Neuronal stem cell (in vitro differentiated cells): ENCODE measurements at regions not wholly inside any gene's neighbourhood (a gene's known extent, or its start where the extent isn't known, plus 50 kb on each side); places are given as distances from the start of the nearest gene placed in this dataset.

Source experiments
- DNase-seq: peaks from one replicate; pipeline ENCODE4 v3.0.0-alpha.2; 2013; ENCODE audit warnings: low spot score
- H2AFZ ChIP-seq: one replicate; pipeline ENCODE4 v1.6.1; 2013; ENCODE audit warnings: mild to moderate bottlenecking, low read length, inconsistent platforms
- H2AK5ac ChIP-seq: 2 replicates; pipeline ENCODE4 v1.6.1; 2013; ENCODE audit warnings: low read depth, mild to moderate bottlenecking, inconsistent platforms, low read length, moderate library complexity, mixed read lengths
- H2BK120ac ChIP-seq: 2 replicates; pipeline ENCODE4 v1.6.1; 2013; ENCODE audit warnings: low read depth, mild to moderate bottlenecking, inconsistent platforms, low read length, moderate library complexity, mixed read lengths
- H2BK12ac ChIP-seq: one replicate; pipeline ENCODE4 v1.6.1; 2013; ENCODE audit warnings: low read length, inconsistent platforms
- H2BK15ac ChIP-seq: 2 replicates; pipeline ENCODE4 v1.6.1; 2013; ENCODE audit warnings: mild to moderate bottlenecking, low read length, inconsistent platforms, mixed read lengths
- H2BK5ac ChIP-seq: one replicate; pipeline ENCODE4 v1.6.1; 2013; ENCODE audit warnings: inconsistent platforms, mild to moderate bottlenecking, low read length, moderate library complexity
- H3K14ac ChIP-seq: one replicate; pipeline ENCODE4 v1.6.1; 2013; ENCODE audit warnings: low read length, inconsistent platforms
- H3K18ac ChIP-seq: 2 replicates; pipeline ENCODE4 v1.6.1; 2013; ENCODE audit warnings: low read length, inconsistent platforms
- H3K23ac ChIP-seq: 2 replicates; pipeline ENCODE4 v1.6.1; 2013; ENCODE audit warnings: low read depth, mild to moderate bottlenecking, mixed read lengths, low read length, inconsistent platforms; ENCODE audit not compliant: poor library complexity
- H3K27ac ChIP-seq: replicated peaks from 3 replicates; pipeline ENCODE4 v1.5.1; 2013; ENCODE audit warnings: low read length, inconsistent platforms
- H3K27me3 ChIP-seq, 3 experiments: 2 replicates each; pipeline ENCODE4 v1.6.1; 2013; ENCODE audit warnings: low read length in 3 of 3, mild to moderate bottlenecking in 2 of 3, inconsistent platforms in 1 of 3, low read depth in 1 of 3, mixed read lengths in 1 of 3, moderate library complexity in 1 of 3; ENCODE audit not compliant: control insufficient read depth in 3 of 3, insufficient read depth in 3 of 3
- H3K36me3 ChIP-seq, 2 donors: replicated peaks in 1 of 2; 2 replicates each; pipeline ENCODE4 v1.6.1; 2013; ENCODE audit warnings: low read length in 2 of 2; ENCODE audit not compliant: control insufficient read depth in 2 of 2, insufficient read depth in 2 of 2
- H3K4ac ChIP-seq: 2 replicates; pipeline ENCODE4 v1.6.1; 2013; ENCODE audit warnings: inconsistent platforms, mild to moderate bottlenecking, low read length, moderate library complexity
- H3K4me1 ChIP-seq, 2 donors: 1 replicate in 1 of 2; 2 replicates in 1 of 2; pipeline ENCODE4 v1.6.1; 2013; ENCODE audit warnings: low read length in 2 of 2, low read depth in 1 of 2; ENCODE audit not compliant: control insufficient read depth in 2 of 2, insufficient read depth in 1 of 2
- H3K4me2 ChIP-seq: one replicate; pipeline ENCODE4 v1.6.1; 2013; ENCODE audit warnings: mild to moderate bottlenecking, low read length, inconsistent platforms; ENCODE audit not compliant: insufficient read depth, poor library complexity, severe bottlenecking
- H3K4me3 ChIP-seq, 2 donors: 2 replicates each; pipeline ENCODE4 v1.5.1; 2013; ENCODE audit warnings: low read length in 2 of 2, mild to moderate bottlenecking in 2 of 2, inconsistent platforms in 1 of 2, moderate library complexity in 1 of 2
- H3K79me1 ChIP-seq: one replicate; pipeline ENCODE4 v1.6.1; 2013; ENCODE audit warnings: low read depth, mild to moderate bottlenecking, inconsistent platforms, low read length, moderate library complexity
- H3K9ac ChIP-seq: one replicate; pipeline ENCODE4 v1.6.1; 2013; ENCODE audit warnings: mild to moderate bottlenecking, low read depth, low read length, inconsistent platforms; ENCODE audit not compliant: poor library complexity
- H3K9me3 ChIP-seq, 2 donors: replicated peaks in 1 of 2; 2 replicates each; pipeline versions ENCODE3 to v1.6.1; 2013; ENCODE audit warnings: low read length in 2 of 2, mild to moderate bottlenecking in 2 of 2, inconsistent platforms in 1 of 2, low read depth in 1 of 2, mixed read lengths in 1 of 2, moderate library complexity in 1 of 2; ENCODE audit not compliant: control insufficient read depth in 2 of 2, insufficient read depth in 1 of 2
- H4K8ac ChIP-seq: one replicate; pipeline ENCODE4 v1.6.1; 2013; ENCODE audit warnings: low read depth, mild to moderate bottlenecking, inconsistent platforms, low read length, moderate library complexity
- H4K91ac ChIP-seq: one replicate; pipeline ENCODE4 v1.6.1; 2013; ENCODE audit warnings: low read length, low read depth, mild to moderate bottlenecking, inconsistent platforms; ENCODE audit not compliant: poor library complexity
- WGBS, 2 donors: extraction: QIAGEN DNeasy Blood & Tissue Kit; methylation state at CpG; one replicate each; pipeline ENCODE4 v1.1.7; 2013; ENCODE audit warnings: missing lambda C conversion rate in 2 of 2, mixed read lengths in 1 of 2; ENCODE audit not compliant: insufficient read length in 2 of 2, insufficient replicate concordance in 1 of 2; ENCODE audit errors: extremely low coverage in 2 of 2; 5-methylcytosine and 5-hydroxymethylcytosine counted together

- Histone ChIP-seq H3K79me1 (no peaks in the 10 kb centered on the region), H3K4me3 (no peak overlapping the region), H3K14ac (no peak overlapping the region), H2AK5ac (no peak overlapping the region), H3K4me2 (no peak overlapping the region), H3K27ac (no peak overlapping the region), H3K23ac (no peak overlapping the region), H3K9ac (no peak overlapping the region), H2BK5ac (no peak overlapping the region), H2BK120ac (no peak overlapping the region), H3K4me1 (no peaks in the 10 kb centered on the region), H3K27me3 (no peaks in the 10 kb centered on the region), H4K91ac (no peak overlapping the region), H2AFZ (no peak overlapping the region), H4K8ac (no peak overlapping the region), H3K4ac (no peak overlapping the region), H3K18ac (no peak overlapping the region), H3K36me3 (no peaks in the 10 kb centered on the region), H2BK15ac (no peak overlapping the region), H2BK12ac (no peak overlapping the region), H3K9me3 (no peaks in the 10 kb centered on the region)
- no peak for DNase-seq
- no CpG with 5 or more reads among the region's 2 CpGs for WGBS, 2 donors
Measured at GRCh38 chr6:119510246-119510645, 160.7 kb upstream of the MAN1A1 start.

DNA sequence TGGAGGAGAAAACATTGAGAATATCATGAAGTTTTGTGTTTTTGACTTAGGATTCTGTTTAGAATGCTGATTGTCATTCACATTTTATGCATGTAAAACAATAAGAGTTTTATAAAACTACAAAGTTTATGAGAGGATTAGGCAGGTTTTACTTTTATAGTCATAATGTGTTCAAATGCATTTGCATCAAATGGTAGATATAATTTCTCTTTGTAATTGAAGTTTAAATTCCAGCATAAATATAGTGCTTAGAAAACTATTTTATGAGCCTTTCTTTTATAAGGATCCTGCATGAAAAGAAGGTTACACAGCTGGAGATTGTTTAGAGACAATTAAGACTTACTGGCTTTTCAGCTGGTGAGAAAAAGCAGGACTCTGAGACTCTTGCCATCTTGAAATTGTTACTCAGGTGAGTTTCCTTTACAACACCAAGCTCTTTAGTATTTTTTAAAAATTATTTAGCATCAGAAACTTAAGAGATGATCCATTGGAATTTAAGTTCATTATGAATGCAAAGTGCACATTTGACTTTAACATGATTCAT, 157.1 kb upstream of the MAN1A1 start:
- Histone ChIP-seq H2BK120ac (no peak overlapping the region), H3K23ac (no peak overlapping the region), H4K8ac (no peak overlapping the region), H3K18ac (no peak overlapping the region), H2BK15ac (no peak overlapping the region), H3K79me1 (no peaks in the 10 kb centered on the region), H4K91ac (no peak overlapping the region), H3K27me3 (no peaks in the 10 kb centered on the region), H3K4me1 (peaks cover 0 to 3% of the 10 kb centered on the region in 2 donors), H3K14ac (no peak overlapping the region), H2AFZ (no peak overlapping the region), H3K4ac (no peak overlapping the region), H2BK5ac (no peak overlapping the region), H3K36me3 (no peaks in the 10 kb centered on the region), H3K4me3 (no peak overlapping the region), H2AK5ac (no peak overlapping the region), H3K9ac (no peak overlapping the region), H3K27ac (no peak overlapping the region), H2BK12ac (no peak overlapping the region), H3K9me3 (peaks cover 0 to 2% of the 10 kb centered on the region in 2 donors), H3K4me2 (no peak overlapping the region)
- DNase-seq: no peak

DNA sequence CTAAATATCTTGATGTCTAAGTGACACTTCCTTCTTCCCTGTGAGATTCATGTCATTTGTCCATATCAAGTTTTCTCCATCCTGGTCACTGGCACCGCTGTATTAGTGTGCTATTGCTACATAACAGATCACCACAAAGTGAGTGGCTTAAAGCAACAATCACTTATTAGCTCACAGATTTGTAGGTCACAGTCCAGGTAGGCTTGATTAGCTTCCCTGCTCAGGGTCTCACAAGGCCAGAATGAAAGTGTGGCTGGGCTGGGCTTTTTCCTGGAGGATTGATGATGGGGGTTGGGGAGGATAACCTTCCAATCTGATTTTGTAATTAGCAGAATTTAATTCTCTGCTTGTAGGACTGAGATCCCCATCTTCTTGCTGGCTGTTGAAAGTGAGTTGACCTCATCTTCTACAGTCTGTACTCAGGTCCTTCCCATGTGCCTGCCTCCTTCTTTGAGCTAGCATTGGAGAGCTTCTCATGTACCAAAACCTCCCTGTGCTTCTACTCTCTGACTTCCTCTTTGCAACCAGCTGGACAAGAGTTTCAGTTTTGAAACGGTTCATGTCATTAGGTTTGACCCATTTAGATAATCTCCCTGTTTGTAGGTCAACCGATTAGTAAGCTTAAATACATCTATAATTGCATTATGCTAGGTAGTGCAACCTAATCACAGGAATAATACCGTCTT, 152.4 kb upstream of the MAN1A1 start:
- Histone ChIP-seq H4K8ac (no peak overlapping the region), H3K4me2 (no peak overlapping the region), H3K14ac (no peak overlapping the region), H4K91ac (no peak overlapping the region), H3K4me3 (no peak overlapping the region), H3K23ac (no peak overlapping the region), H2AFZ (no peak overlapping the region), H3K18ac (no peak overlapping the region), H2BK120ac (no peak overlapping the region), H2AK5ac (no peak overlapping the region), H3K4ac (no peak overlapping the region), H3K27me3 (no peaks in the 10 kb centered on the region), H2BK5ac (no peak overlapping the region), H2BK12ac (no peak overlapping the region), H3K27ac (no peak overlapping the region), H2BK15ac (no peak overlapping the region), H3K79me1 (no peaks in the 10 kb centered on the region), H3K36me3 (no peaks in the 10 kb centered on the region), H3K4me1 (peaks cover 0 to 3% of the 10 kb centered on the region in 2 donors), H3K9me3 (peaks cover 0 to 2% of the 10 kb centered on the region in 2 donors), H3K9ac (no peak overlapping the region)
- no CpG with 5 or more reads among the region's 4 CpGs for WGBS, 2 donors
- DNase-seq: no peak

DNA sequence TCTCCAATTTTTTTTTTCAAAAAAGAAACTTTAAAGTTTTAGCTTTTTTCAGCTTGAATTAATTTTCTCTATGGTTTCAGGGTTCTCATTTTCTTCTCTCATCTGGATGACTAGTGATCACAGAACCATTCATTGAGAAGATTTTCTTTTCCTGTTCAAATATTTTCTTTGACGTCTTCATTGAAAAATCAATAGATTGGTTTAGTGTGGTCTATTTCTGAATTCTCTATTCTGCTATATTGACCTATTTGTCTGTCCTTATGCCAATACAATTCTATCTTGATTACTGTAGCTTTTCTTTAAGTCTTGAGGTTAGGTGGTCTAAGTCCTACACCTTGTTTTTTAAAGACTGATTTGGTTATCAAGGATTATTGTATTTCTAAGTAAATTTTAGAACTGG, 150.2 kb upstream of the MAN1A1 start:
- H3K4me1 ChIP-seq: peaks cover 0 to 3% of the 10 kb centered on the region in 2 donors
- no peak overlapping the region for H3K14ac ChIP-seq
- no peak overlapping the region for H3K4ac ChIP-seq
- DNase-seq: no peak
- no peak overlapping the region for H3K27ac ChIP-seq
- no peak overlapping the region for H3K9ac ChIP-seq
- H3K36me3 ChIP-seq: no peaks in the 10 kb centered on the region
- H4K91ac ChIP-seq: no peak overlapping the region
- H2BK15ac ChIP-seq: no peak overlapping the region
- H2BK12ac ChIP-seq: no peak overlapping the region
- H2AK5ac ChIP-seq: no peak overlapping the region
- no peak overlapping the region for H3K4me3 ChIP-seq
- peaks cover 0 to 2% of the 10 kb centered on the region in 2 donors for H3K9me3 ChIP-seq
- H3K79me1 ChIP-seq: no peaks in the 10 kb centered on the region
- H3K27me3 ChIP-seq: no peaks in the 10 kb centered on the region
- no peak overlapping the region for H2BK5ac ChIP-seq
- H4K8ac ChIP-seq: no peak overlapping the region
- no peak overlapping the region for H3K23ac ChIP-seq
- no peak overlapping the region for H3K18ac ChIP-seq
- WGBS, 2 donors: no CpG with 5 or more reads among the region's 1 CpG
- no peak overlapping the region for H2BK120ac ChIP-seq
- no peak overlapping the region for H2AFZ ChIP-seq
- H3K4me2 ChIP-seq: no peak overlapping the region
